GM21381 (cell line): ENCODE measurements at regions not wholly inside any gene's neighbourhood (a gene's known extent, or its start where the extent isn't known, plus 50 kb on each side); places are given as distances from the start of the nearest gene placed in this dataset.

Source experiments
- ATAC-seq: cut with Tn5 transposase; IDR thresholded peaks from one replicate; pipeline ENCODE4 v1.9.1; 2021; ENCODE audit warnings: mild to moderate bottlenecking, moderate library complexity; ENCODE audit not compliant: unreplicated experiment

GRCh38 chr2:126990200-126990599 is 91.5 kb downstream of the TEX51 start:
- ATAC-seq: no peak

GRCh38 chr2:126990605-126991532 is 92.2 kb downstream of the TEX51 start:
- no peak for ATAC-seq

GRCh38 chr2:126994340-126994777 is 95.7 kb downstream of the TEX51 start:
- ATAC-seq: no peak

- no peak for ATAC-seq
Measured at GRCh38 chr2:126995621-126996377, 97.1 kb downstream of the TEX51 start.

GRCh38 chr2:126996378-126996699 is 97.6 kb downstream of the TEX51 start:
- no peak for ATAC-seq
